Thyroid gland (tissue), 4 donors: ENCODE measurements at regions not wholly inside any gene's neighbourhood (a gene's known extent, or its start where the extent isn't known, plus 50 kb on each side); places are given as distances from the start of the nearest gene placed in this dataset.

ENCODE experiments used
- DNase-seq, 2 donors: peaks; one replicate each; pipeline ENCODE4 v3.0.0-alpha.2; 2019
- H3K27ac ChIP-seq, 3 donors: fragments of 200-600 bp; sonication (generic); 1 replicate in 2 of 3; 2 replicates in 1 of 3; pipeline ENCODE4 v1.5.1; 2016 to 2019; ENCODE audit warnings: mild to moderate bottlenecking in 1 of 3, moderate library complexity in 1 of 3
- H3K27me3 ChIP-seq: fragments of 200-600 bp; sonication (generic); one replicate; pipeline ENCODE4 v1.5.1; 2019
- H3K36me3 ChIP-seq, 2 donors: fragments of 200-600 bp; sonication (generic); one replicate each; pipeline ENCODE4 v1.5.1; 2016 to 2019
- H3K4me1 ChIP-seq, 2 donors: fragments of 200-600 bp; sonication (generic); one replicate each; pipeline ENCODE4 v1.5.1; 2017 to 2019
- H3K4me3 ChIP-seq, 3 donors: fragments of 200-600 bp; sonication (generic); replicated peaks in 1 of 3; 1 replicate in 2 of 3; 2 replicates in 1 of 3; pipeline ENCODE4 v1.5.1; 2016; ENCODE audit warnings: mild to moderate bottlenecking in 1 of 3
- H3K9me3 ChIP-seq: fragments of 200-600 bp; sonication (generic); one replicate; pipeline ENCODE4 v1.5.1; 2017
- POLR2A ChIP-seq, 2 donors: fragments of 450-650 bp; IDR thresholded peaks; one replicate each; pipeline ENCODE4 v1.6.1; 2017; ENCODE audit warnings: antibody characterized with exemption in 2 of 2, mild to moderate bottlenecking in 2 of 2, moderate library complexity in 1 of 2
- WGBS, 2 donors: methylation state at CpG; one replicate each; pipeline ENCODE4 v1.1.5; 2017; 5-methylcytosine and 5-hydroxymethylcytosine counted together
- intact Hi-C: fragments of 100-400 bp; cut with DNase I; formaldehyde crosslinking; loops from one replicate; pipeline ENCODE4 v1.15.1; 2023
- TF ChIP-seq, protein P1 (sequence below), 6 experiments: fragments of 200-600 bp in 3 of 6; fragments of 450-650 bp in 3 of 6; sonication (generic) in 3 of 6; IDR thresholded peaks; one replicate each; pipeline ENCODE4 v1.5.1; 2016 to 2019; ENCODE audit warnings: antibody characterized with exemption in 6 of 6, mild to moderate bottlenecking in 2 of 6, inconsistent platforms in 1 of 6, moderate library complexity in 1 of 6

DNA sequence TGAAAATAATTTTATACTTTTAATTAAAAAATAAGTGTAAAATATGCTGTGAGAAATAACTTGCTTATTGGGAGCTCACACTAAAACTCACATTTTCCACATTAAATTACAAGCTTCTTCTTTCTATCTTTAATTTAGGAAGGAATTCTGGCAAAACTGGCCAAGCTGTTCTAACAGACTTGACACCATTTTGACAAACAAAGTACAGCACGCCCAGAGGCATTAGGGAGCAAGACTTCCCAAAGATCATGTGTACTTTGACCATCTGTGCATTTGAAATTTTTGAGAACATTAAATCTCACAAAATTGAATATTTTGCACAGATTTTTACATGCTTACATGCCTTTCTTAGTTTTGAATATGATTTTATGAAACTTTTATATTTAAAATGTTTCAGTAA lies 1288.4 kb upstream of the CADM2 start:
- intact Hi-C loops: no loop called here
- WGBS, 2 donors: 90 to 91% methylated on average over 1 of the region's 1 CpG
- H3K4me3 ChIP-seq: no peak overlapping the region

DNA sequence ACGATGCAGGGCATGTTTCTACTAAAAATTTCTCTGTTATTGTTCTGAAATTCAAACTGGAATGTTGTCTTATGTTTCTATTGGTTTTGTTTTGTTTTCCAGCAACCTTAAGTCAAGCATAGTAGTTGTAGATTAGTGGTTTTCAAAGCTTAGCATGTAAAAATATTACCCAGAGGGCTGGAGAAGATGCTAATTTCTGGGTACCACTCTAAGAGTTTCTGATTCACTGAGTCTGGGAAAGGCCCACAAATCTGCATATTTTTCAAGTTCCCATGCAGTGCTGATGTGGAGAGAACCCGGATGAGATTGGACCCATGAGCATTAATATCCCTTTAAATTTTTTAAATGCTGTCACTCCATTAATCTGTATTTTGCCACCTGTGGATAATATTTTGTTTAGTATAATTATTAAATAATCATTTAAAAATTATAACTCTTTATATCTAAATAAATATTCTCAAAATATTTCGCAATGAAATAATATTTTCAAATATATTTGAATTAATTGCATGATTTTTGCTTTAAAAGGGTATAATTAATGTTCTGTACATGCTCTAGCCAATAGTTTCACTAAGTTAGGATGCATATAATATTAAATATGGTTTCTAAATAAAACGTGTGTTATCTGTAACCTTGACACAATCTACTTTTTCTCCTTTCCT lies 1274.7 kb upstream of the CADM2 start:
- no peaks in the 10 kb centered on the region for H3K27me3 ChIP-seq
- H3K4me3 ChIP-seq: no peak overlapping the region
- H3K36me3 ChIP-seq: no peaks in the 10 kb centered on the region
- TF ChIP-seq POLR2A (IDR thresholded peaks at IDR 0.05): no peak
- TF ChIP-seq, protein P1, sequence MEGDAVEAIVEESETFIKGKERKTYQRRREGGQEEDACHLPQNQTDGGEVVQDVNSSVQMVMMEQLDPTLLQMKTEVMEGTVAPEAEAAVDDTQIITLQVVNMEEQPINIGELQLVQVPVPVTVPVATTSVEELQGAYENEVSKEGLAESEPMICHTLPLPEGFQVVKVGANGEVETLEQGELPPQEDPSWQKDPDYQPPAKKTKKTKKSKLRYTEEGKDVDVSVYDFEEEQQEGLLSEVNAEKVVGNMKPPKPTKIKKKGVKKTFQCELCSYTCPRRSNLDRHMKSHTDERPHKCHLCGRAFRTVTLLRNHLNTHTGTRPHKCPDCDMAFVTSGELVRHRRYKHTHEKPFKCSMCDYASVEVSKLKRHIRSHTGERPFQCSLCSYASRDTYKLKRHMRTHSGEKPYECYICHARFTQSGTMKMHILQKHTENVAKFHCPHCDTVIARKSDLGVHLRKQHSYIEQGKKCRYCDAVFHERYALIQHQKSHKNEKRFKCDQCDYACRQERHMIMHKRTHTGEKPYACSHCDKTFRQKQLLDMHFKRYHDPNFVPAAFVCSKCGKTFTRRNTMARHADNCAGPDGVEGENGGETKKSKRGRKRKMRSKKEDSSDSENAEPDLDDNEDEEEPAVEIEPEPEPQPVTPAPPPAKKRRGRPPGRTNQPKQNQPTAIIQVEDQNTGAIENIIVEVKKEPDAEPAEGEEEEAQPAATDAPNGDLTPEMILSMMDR (IDR thresholded peaks at IDR 0.05): no peak
- 63 to 74% methylated on average over 4 of the region's 4 CpGs for WGBS, 2 donors
- H3K27ac ChIP-seq: no peak overlapping the region
- no peaks in the 10 kb centered on the region for H3K9me3 ChIP-seq
- H3K4me1 ChIP-seq: no peaks in the 10 kb centered on the region
- no peak for DNase-seq
- intact Hi-C loops: no loop called here

More for the DNA sequence above, 1288.4 kb upstream of the CADM2 start:
- Histone ChIP-seq H3K27me3 (no peaks in the 10 kb centered on the region), H3K9me3 (no peaks in the 10 kb centered on the region), H3K27ac (no peak overlapping the region), H3K4me1 (no peaks in the 10 kb centered on the region), H3K36me3 (no peaks in the 10 kb centered on the region)
- TF ChIP-seq, protein P1 (IDR thresholded peaks at IDR 0.05): no peak
- no peak for DNase-seq

DNA sequence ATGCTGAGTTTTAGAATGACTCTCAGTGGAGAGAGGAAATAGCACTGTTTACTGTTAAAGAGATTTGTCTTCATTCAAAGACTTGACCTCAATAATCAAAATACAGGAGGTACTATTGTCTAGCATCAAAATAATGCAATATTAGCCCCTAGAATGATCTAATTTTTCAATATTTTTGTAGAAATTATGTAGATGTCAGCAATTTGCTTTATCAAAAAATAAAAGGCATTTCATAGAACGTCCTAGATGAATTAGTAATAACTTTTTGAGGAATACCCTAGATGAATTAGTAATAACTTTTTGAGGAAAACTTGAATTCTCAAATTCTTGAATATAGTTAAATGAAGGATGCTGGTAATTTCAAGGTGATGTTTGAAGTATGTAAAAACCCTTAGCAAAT lies 1252.1 kb upstream of the CADM2 start:
- Histone ChIP-seq H3K9me3 (no peaks in the 10 kb centered on the region), H3K4me1 (no peaks in the 10 kb centered on the region), H3K4me3 (no peak overlapping the region), H3K27me3 (no peaks in the 10 kb centered on the region), H3K36me3 (no peaks in the 10 kb centered on the region), H3K27ac (no peak overlapping the region)
- WGBS, 2 donors: 34 to 46% methylated on average over 1 of the region's 1 CpG
- TF ChIP-seq, protein P1 (IDR thresholded peaks at IDR 0.05): no peak
- TF ChIP-seq POLR2A (IDR thresholded peaks at IDR 0.05): no peak
- intact Hi-C loops: no loop called here
- DNase-seq: no peak

DNA sequence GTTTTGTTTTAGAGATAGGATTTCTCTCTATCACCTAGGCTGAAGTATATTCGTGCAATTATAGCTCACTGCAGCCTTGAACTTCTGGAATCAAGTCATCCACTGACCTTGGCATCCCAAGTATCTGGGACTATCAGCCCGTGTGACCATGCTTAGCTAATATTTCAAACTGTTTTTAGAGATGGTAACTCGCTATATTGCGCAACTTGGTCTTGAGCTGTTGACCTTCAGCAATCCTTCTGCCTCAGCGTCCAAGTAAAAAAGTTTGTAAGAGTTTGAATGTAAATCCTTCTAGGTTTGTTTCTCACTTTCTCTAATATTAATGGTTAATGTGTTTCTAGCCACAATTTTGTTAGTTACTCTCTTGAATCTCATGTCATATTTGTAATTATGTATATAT lies 1243.5 kb upstream of the CADM2 start:
- WGBS, 2 donors: 61 to 69% methylated on average over 5 of the region's 5 CpGs

DNA sequence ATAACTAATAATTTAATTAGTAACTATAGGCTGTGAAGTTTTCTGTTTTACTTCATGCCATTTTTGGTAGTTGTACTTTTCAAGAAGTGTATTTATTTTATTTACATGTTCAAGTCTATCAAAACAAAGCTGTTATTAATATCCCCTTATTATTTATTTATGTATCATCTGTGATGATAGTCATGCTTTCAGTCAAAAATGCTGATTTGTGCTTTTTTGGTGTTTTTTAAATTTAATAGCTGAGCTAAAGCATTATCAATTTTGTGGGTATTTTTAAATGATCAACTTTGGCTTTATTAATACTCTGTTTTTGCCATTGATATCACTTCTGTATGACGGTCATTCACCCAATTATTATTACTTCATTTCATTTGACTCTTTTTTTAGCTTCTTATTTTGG lies 1229.2 kb upstream of the CADM2 start:
- 81 to 82% methylated on average over 1 of the region's 1 CpG for WGBS, 2 donors
- DNase-seq: no peak
- Histone ChIP-seq H3K27me3 (no peaks in the 10 kb centered on the region), H3K4me3 (no peak overlapping the region), H3K9me3 (no peaks in the 10 kb centered on the region), H3K36me3 (no peaks in the 10 kb centered on the region), H3K27ac (no peak overlapping the region), H3K4me1 (no peaks in the 10 kb centered on the region)
- intact Hi-C loops: no loop called here
- no peak for TF ChIP-seq POLR2A (IDR thresholded peaks at IDR 0.05)
- TF ChIP-seq, protein P1 (IDR thresholded peaks at IDR 0.05): no peak

More for the DNA sequence above, 1243.5 kb upstream of the CADM2 start:
- TF ChIP-seq, protein P1 (IDR thresholded peaks at IDR 0.05): no peak
- TF ChIP-seq POLR2A (IDR thresholded peaks at IDR 0.05): no peak
- Histone ChIP-seq H3K9me3 (no peaks in the 10 kb centered on the region), H3K27me3 (no peaks in the 10 kb centered on the region), H3K4me1 (no peaks in the 10 kb centered on the region), H3K36me3 (no peaks in the 10 kb centered on the region), H3K4me3 (no peak overlapping the region), H3K27ac (no peak overlapping the region)
- intact Hi-C loops: no loop called here
- DNase-seq: no peak
